Ishikawa (cell line): ENCODE measurements at regions not wholly inside any gene's neighbourhood (a gene's known extent, or its start where the extent isn't known, plus 50 kb on each side); places are given as distances from the start of the nearest gene placed in this dataset.

Experiments used
- CREB1 ChIP-seq: IDR thresholded peaks from 2 replicates; pipeline ENCODE4 v1.6.1; 2012; ENCODE audit warnings: low read depth
- EP300 ChIP-seq: IDR thresholded peaks from 2 replicates; pipeline ENCODE4 v1.6.1; 2012; ENCODE audit warnings: borderline replicate concordance
- NFIC ChIP-seq: IDR thresholded peaks from 2 replicates; pipeline ENCODE4 v1.6.1; 2012
- RAD21 ChIP-seq: IDR thresholded peaks from 2 replicates; pipeline ENCODE4 v1.6.1; 2012; ENCODE audit warnings: low read depth
- TAF1 ChIP-seq: IDR thresholded peaks from 2 replicates; pipeline ENCODE4 v1.6.1; 2012; ENCODE audit warnings: low read depth, mild to moderate bottlenecking
- TEAD4 ChIP-seq: IDR thresholded peaks from 2 replicates; pipeline ENCODE4 v1.6.1; 2012
- YY1 ChIP-seq: IDR thresholded peaks from 2 replicates; pipeline ENCODE4 v1.6.1; 2012; ENCODE audit warnings: low read depth
- ZBTB7A ChIP-seq: IDR thresholded peaks from 2 replicates; pipeline ENCODE4 v1.6.1; 2012; ENCODE audit warnings: low read depth
- TF ChIP-seq, protein P1 (sequence below): IDR thresholded peaks from 2 replicates; pipeline ENCODE4 v1.6.1; 2012; ENCODE audit warnings: low read depth, mild to moderate bottlenecking
- TF ChIP-seq, protein P2 (sequence below): IDR thresholded peaks from 2 replicates; pipeline ENCODE4 v1.6.1; 2012

DNA sequence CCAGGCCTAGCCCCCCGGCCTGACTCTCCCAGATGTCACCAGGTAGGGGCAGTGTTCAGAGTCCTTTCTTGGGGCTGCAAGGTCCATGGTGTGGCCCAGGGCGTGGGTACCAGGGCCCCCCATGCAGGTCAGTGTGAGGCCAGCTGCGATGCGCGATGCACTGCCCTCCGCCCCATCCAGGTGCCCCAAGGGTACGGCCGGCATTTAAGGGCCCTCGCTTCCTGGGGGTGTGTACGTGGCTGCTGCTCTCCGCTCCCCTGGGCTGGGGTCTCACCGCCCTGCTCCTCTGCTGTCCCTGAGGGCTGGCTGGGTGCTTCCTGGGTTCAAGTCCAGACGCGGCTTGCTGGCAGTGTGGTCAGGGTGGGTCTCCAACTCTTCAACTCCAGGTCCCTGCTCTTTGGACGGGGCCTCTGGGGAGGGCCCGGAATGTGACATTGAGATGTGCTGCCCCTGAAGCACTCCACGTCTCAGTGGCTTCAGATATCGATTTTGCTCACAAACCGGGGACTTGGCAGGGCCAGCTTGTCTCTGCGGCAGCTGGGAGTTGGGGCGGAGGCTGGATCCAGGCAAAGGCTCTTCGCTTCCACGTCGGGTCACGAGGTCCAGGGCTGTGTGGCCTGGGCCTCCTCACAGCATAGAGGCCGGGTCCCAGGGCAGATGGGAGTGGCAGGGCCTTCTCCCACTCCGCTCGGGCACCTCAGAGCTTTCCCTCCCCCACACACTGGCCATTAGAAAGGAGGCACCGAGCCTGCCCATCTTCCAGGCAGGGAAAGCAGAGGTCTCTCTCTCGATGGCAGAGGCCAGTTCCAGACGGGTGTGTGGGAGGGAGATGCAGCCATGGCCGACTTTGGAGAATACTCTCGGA, 93.2 kb downstream of the UNCX start:
- TF ChIP-seq TAF1 = no peak
- TF ChIP-seq CREB1 = no peak
- no peak for TF ChIP-seq EP300
- TF ChIP-seq RAD21 = no peak
- TF ChIP-seq, protein P1, sequence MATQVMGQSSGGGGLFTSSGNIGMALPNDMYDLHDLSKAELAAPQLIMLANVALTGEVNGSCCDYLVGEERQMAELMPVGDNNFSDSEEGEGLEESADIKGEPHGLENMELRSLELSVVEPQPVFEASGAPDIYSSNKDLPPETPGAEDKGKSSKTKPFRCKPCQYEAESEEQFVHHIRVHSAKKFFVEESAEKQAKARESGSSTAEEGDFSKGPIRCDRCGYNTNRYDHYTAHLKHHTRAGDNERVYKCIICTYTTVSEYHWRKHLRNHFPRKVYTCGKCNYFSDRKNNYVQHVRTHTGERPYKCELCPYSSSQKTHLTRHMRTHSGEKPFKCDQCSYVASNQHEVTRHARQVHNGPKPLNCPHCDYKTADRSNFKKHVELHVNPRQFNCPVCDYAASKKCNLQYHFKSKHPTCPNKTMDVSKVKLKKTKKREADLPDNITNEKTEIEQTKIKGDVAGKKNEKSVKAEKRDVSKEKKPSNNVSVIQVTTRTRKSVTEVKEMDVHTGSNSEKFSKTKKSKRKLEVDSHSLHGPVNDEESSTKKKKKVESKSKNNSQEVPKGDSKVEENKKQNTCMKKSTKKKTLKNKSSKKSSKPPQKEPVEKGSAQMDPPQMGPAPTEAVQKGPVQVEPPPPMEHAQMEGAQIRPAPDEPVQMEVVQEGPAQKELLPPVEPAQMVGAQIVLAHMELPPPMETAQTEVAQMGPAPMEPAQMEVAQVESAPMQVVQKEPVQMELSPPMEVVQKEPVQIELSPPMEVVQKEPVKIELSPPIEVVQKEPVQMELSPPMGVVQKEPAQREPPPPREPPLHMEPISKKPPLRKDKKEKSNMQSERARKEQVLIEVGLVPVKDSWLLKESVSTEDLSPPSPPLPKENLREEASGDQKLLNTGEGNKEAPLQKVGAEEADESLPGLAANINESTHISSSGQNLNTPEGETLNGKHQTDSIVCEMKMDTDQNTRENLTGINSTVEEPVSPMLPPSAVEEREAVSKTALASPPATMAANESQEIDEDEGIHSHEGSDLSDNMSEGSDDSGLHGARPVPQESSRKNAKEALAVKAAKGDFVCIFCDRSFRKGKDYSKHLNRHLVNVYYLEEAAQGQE = no peak
- no peak for TF ChIP-seq TEAD4
- TF ChIP-seq YY1 = no peak
- TF ChIP-seq ZBTB7A = no peak
- TF ChIP-seq, protein P2, sequence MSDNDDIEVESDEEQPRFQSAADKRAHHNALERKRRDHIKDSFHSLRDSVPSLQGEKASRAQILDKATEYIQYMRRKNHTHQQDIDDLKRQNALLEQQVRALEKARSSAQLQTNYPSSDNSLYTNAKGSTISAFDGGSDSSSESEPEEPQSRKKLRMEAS = no peak
- TF ChIP-seq NFIC = no peak
